ENCODE measurements at regions not wholly inside any gene's neighbourhood (a gene's known extent, or its start where the extent isn't known, plus 50 kb on each side); places are given as distances from the start of the nearest gene placed in this dataset.

- Histone ChIP-seq H3K36me3 (ENCODE audit: control insufficient read depth in 2 of 2, insufficient read depth in 2 of 2, low read length in 1 of 2) (no peaks in the 10 kb centered on the region), H3K27ac (ENCODE audit: control insufficient read depth, insufficient read depth) (no peak overlapping the region), H2AFZ (ENCODE audit: control insufficient read depth, low read depth, low read length) (no peak overlapping the region), H3K4me2 (ENCODE audit: control insufficient read depth, insufficient read depth) (no peak overlapping the region), H3K79me2 (ENCODE audit: control insufficient read depth, insufficient read depth, low read length) (no peaks in the 10 kb centered on the region), H3K4me3 (no peak overlapping the region), H4K20me1 (ENCODE audit: control insufficient read depth, insufficient read depth) (no peaks in the 10 kb centered on the region), H3K9me3 (replicated peaks; ENCODE audit: control insufficient read depth, insufficient read depth, low read length) (no peaks in the 10 kb centered on the region), H3K9ac (ENCODE audit: control insufficient read depth, insufficient read depth, low read length) (no peak overlapping the region), H3K27me3 (replicated peaks in 1 of 2; ENCODE audit: control insufficient read depth in 2 of 2, insufficient read depth in 2 of 2, low read length in 1 of 2) (no peaks in the 10 kb centered on the region), H3K4me1 (ENCODE audit: control insufficient read depth, insufficient read depth, low read length) (no peaks in the 10 kb centered on the region)
- ATAC-seq (no peak), FAIRE-seq (no peak), DNase-seq (ENCODE audit: low read depth, low spot score) (no peak)
- no TSS peak for BruUV-seq (replicated peaks)
- POLR2A ChIA-PET, result interaction anchor here (0.6 kb wide), 1 partner anchor 27 kb away, joined by 4 read pairs; no protein-coding TSS in a partner anchor
- in situ Hi-C loops (cut with MboI), result no loop called here
- no peak for TF ChIP-seq MTA3 (IDR thresholded peaks at IDR 0.05; ENCODE audit: borderline replicate concordance, low read length)
- no peak for TF ChIP-seq RBBP5 (conservative IDR thresholded peaks at IDR 0.05)
- TF ChIP-seq NR2F1 (conservative IDR thresholded peaks at IDR 0.05), result no peak
- TF ChIP-seq HDAC6 (IDR thresholded peaks at IDR 0.05; ENCODE audit: unreplicated experiment), result no peak
- TF ChIP-seq SMC3 (IDR thresholded peaks at IDR 0.05; ENCODE audit: borderline replicate concordance, low read length), result no peak
- no peak for TF ChIP-seq SP1 (IDR thresholded peaks at IDR 0.05; ENCODE audit: low read depth, low read length)
- no peak for TF ChIP-seq EP300 (IDR thresholded peaks at IDR 0.05; ENCODE audit: borderline replicate concordance in 1 of 2, control insufficient read depth in 1 of 2, low read depth in 2 of 2, low read length in 2 of 2)
- no peak for TF ChIP-seq BMI1 (IDR thresholded peaks at IDR 0.05; ENCODE audit: borderline replicate concordance)
- TF ChIP-seq, protein P1, sequence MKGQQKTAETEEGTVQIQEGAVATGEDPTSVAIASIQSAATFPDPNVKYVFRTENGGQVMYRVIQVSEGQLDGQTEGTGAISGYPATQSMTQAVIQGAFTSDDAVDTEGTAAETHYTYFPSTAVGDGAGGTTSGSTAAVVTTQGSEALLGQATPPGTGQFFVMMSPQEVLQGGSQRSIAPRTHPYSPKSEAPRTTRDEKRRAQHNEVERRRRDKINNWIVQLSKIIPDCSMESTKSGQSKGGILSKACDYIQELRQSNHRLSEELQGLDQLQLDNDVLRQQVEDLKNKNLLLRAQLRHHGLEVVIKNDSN (IDR thresholded peaks at IDR 0.05; ENCODE audit: borderline replicate concordance, extremely low read length, insufficient read depth, low read depth, low read length), result no peak
- RAD21 ChIA-PET (ENCODE audit: unreplicated experiment), result interaction anchor here (0.6 kb wide), 1 partner anchor 281 kb away, joined by 4 read pairs; no protein-coding TSS in a partner anchor
- WGBS (ENCODE audit: insufficient coverage, insufficient replicate concordance, low lambda C conversion rate, missing lambda C conversion rate), result 3% methylated on average over 2 of the region's 2 CpGs
- CTCF ChIA-PET, result no interaction called here
- intact Hi-C loops (cut with micrococcal nuclease; ENCODE audit: unreplicated experiment), result no loop called here
- SMC1A ChIA-PET (ENCODE audit: uncharacterized antibody, unreplicated experiment), result interaction anchor here (0.6 to 1.5 kb wide), 2 partner anchors 67 to 523 kb away, joined by 3 read pairs; no protein-coding TSS in a partner anchor
These were observed 68.2 kb upstream of the GK2 start for GRCh38 chr4:79476196-79476595.
